Gastroesophageal sphincter (tissue), 3 donors: ENCODE measurements at regions not wholly inside any gene's neighbourhood (a gene's known extent, or its start where the extent isn't known, plus 50 kb on each side); places are given as distances from the start of the nearest gene placed in this dataset.

Experiments used
- POLR2A ChIP-seq, 2 donors: fragments of 450-650 bp; IDR thresholded peaks; one replicate each; pipeline ENCODE4 v1.6.1; 2017; ENCODE audit warnings: antibody characterized with exemption in 2 of 2, mild to moderate bottlenecking in 2 of 2, moderate library complexity in 1 of 2
- TF ChIP-seq, protein P1 (sequence below), 4 experiments: fragments of 200-600 bp in 2 of 4; fragments of 450-650 bp in 2 of 4; sonication (generic) in 1 of 4; IDR thresholded peaks; one replicate each; pipeline ENCODE4 v1.5.1; 2017 to 2019; ENCODE audit warnings: antibody characterized with exemption in 4 of 4, mild to moderate bottlenecking in 2 of 4, moderate library complexity in 2 of 4

DNA sequence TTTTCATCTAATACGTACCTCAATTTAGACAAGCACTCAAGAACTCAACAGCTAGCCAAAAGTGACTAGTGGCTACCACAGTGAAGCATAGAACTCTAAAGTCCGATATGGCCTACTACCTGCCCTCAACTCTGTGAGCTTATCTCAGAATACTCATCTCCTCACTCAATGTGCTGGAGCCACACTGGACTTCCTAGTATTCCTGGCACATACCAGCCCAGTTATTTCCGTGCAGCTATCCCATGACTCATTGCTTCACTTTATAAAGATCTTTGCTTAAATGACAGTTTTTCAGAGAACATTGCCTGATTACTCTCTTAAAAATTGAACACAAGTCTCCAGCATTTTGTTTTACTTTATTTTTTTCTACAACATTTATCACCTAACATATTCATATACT lies 524.7 kb downstream of the PYDC2 start:
- no peak for TF ChIP-seq POLR2A (IDR thresholded peaks at IDR 0.05)
- TF ChIP-seq, protein P1, sequence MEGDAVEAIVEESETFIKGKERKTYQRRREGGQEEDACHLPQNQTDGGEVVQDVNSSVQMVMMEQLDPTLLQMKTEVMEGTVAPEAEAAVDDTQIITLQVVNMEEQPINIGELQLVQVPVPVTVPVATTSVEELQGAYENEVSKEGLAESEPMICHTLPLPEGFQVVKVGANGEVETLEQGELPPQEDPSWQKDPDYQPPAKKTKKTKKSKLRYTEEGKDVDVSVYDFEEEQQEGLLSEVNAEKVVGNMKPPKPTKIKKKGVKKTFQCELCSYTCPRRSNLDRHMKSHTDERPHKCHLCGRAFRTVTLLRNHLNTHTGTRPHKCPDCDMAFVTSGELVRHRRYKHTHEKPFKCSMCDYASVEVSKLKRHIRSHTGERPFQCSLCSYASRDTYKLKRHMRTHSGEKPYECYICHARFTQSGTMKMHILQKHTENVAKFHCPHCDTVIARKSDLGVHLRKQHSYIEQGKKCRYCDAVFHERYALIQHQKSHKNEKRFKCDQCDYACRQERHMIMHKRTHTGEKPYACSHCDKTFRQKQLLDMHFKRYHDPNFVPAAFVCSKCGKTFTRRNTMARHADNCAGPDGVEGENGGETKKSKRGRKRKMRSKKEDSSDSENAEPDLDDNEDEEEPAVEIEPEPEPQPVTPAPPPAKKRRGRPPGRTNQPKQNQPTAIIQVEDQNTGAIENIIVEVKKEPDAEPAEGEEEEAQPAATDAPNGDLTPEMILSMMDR (IDR thresholded peaks at IDR 0.05) = no peak
